Testis (tissue), 2 donors: ENCODE measurements at regions not wholly inside any gene's neighbourhood (a gene's known extent, or its start where the extent isn't known, plus 50 kb on each side); places are given as distances from the start of the nearest gene placed in this dataset.

Source experiments
- CTCF ChIP-seq, 3 experiments: fragments of 450-650 bp in 2 of 3; fragments of 200-600 bp in 1 of 3; sonication (generic) in 1 of 3; IDR thresholded peaks; one replicate each; pipeline ENCODE4 v1.5.1; 2016 to 2019; ENCODE audit warnings: antibody characterized with exemption in 3 of 3, mild to moderate bottlenecking in 2 of 3, moderate library complexity in 1 of 3
- POLR2A ChIP-seq: fragments of 450-650 bp; IDR thresholded peaks from one replicate; pipeline ENCODE4 v1.6.1; 2017; ENCODE audit warnings: antibody characterized with exemption, mild to moderate bottlenecking, moderate library complexity

DNA sequence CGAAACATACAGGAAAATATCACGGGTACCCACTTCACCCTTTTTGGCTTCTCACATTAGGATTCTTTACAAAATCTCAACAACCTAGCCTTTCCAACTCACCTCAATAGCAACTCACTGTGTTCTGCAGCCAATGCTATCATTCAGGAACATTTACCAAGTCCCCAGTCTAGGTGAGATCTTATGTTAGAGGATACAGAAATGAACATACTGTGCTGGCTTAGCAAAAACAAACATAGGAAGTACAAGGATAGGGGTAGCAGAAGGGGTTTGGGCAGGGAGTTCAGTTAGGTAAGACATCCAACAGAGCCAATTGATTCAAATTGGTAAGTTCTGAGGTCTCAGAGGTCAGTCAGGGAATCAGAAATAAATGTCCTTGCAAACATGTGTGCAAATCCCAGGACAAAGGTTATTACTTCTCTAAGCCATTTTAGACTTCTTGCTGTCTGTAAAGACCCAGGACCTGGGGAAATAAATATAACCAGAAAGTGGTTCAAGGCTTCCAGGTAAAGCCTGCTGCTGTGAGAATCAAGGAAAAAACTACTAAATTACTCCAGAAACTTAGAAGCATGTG is 556.3 kb upstream of the CHAC2 start:
- no peak for TF ChIP-seq POLR2A
- TF ChIP-seq CTCF (IDR thresholded peaks at IDR 0.05): no peak
